T-helper 2 cell treated with Interferon-gamma antibody and Interleukin-4, amounts not matched to agents 100 ng/mL and 5 ng/mL, for 36 hours (primary cell): ENCODE measurements at regions not wholly inside any gene's neighbourhood (a gene's known extent, or its start where the extent isn't known, plus 50 kb on each side); places are given as distances from the start of the nearest gene placed in this dataset.

ENCODE experiments used
- intact Hi-C: fragments of 100-400 bp; cut with micrococcal nuclease; formaldehyde crosslinking; loops from one replicate; pipeline ENCODE4 v1.15.1; 2023

DNA sequence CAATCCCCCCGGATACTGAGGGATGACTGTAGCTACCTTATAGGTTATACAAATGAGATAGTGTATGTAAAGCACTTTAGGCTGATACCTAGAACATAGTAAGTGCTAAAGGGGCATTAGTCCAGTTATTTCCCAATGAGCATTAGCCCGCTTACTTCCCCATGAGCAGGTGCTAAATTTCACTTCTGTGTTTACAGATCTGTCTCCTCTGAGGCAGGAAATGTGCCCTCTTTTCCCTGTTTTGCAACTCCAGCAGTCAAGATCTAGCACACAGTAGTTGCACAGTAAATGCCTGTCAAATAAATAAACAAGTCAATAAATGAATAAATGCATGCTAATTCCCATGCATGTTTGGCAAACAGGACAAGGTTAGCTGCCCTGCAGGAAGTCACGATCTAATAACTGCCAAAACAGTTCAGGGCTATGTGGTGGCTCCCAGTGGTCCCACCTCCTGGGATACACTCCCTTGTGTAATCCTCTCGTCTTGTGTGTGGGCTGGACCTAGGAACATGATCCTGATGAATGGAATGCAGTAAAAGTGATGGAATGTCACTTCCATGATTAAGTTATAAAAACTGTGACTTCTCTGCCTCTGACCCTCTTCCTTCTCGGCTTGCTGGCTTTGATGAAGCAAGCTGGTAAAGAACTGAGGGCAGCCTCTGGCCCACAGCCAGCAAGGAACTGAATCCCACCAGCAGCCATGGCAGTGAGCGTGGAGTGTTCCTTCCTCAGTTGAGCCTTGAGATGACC, 459.0 kb downstream of the SOX6 start:
- intact Hi-C loops, result no loop called here

DNA sequence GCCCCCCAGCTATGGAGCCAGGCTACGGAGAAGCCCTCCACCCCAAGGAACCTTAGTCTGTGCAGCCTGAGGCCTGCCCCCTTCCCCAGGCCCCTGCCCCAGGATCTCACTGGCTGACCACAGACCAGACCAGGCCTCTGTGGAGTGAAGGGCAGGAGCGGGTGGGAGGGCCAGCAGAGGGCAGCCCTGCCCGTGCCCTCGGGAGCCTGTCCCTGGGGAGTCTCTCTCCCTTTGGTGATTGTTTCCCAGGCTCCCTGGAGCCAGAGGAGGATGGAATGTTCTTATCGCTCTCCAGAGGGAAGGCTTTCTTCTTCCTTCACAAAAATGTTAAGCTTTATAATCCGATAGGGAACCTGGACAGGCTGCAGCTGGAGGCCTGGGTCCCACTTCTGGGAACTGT, 455.3 kb downstream of the SOX6 start:
- intact Hi-C loops, result no loop called here

DNA sequence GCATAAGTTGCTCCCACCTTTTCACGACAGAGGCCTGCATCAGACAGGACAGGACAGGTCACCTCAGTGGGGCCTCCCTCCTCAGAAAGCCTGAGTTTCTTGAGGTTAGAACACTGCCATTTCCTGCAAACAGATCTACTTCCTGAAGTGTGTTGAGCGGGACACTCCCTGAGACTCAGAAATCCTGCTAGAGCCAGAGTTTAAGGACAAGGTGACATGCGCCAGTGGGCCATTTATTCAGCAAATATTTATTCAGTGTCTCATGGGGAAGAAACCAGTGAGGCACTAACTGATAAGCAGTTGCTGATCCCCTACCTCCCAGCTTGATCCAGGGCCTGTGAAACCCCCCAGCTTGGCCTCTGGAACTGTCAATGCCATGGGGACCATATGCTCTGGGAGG, 454.6 kb downstream of the SOX6 start:
- intact Hi-C loops, result no loop called here

DNA sequence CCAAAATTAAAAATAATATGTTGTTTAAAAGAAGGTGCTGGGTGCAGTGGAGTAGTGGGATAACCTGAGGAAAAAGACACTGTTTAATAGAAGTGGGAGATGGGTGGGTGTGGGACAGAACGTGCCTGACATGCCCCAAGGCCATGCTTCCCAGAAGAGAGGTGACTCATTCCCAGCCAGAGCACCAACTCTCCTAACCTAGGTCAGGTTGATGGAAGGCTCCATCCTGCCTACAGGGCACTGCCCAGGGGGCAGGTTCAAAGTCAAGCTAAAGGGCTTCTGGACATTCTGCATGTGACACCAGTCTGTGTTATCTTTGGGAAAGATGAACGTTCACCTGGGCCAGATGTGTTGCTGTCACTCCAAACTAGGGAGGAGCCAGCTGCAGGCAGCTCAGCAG, 453.1 kb downstream of the SOX6 start:
- intact Hi-C loops, result no loop called here

DNA sequence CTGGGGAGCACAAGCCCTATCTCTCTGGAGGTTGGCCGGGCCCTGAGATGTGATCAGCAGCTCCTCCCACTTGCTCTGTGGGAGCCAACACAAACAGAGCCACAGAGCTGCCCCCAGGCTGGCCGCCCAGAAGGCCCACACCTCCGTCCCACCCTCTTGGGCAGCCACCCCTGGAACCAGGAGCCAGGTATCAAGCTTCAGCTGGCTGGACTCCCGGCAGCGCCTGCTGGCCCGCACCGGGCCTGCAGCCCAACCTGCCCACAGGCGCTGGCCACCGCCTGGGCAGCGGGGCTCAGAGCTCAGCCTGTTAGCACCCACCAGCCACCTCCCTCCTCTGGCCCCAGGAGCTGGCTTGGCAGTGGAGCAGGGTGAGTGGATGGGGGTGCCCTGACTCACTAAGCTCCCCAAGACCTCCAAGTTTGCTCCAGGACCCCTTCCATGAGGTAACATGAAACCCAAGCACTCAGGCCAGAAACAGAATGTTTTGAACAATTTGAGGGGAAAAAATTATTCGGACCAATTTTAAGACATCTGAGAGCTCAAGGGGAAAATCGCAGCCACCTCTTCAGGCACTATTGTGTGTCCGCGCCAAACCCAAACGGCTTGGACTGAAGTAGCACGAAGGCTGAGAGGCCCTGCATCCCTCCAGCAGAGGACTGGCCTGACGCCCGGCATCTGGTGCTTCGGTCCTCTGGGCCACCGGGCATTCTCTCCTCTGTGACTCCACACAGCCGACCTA, 450.8 kb downstream of the SOX6 start:
- intact Hi-C loops, result no loop called here

DNA sequence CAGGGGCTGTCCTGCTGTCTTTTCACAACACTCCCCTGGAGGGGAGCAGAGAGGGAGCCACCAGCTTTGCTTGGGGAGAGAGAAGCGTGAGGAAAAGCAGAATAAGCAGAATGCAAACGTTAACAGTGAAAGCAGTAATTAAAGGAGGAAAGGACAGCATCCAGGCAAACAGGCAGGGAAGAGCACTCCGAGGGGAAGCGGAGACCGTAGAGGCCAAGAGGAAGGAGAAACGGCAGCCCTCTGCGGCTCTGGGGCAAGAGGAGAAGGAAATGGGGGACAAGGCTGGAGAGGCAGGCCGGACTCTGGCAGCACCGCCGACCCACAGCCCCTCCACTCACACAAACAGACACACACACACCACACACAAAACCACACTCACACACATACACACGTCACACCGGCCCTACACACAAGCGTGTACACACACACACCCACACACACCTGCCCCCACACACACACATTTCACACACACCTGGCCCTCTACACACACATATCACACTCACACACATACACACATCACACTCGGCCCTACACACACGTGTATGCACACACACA, 449.8 kb downstream of the SOX6 start:
- intact Hi-C loops, result no loop called here

DNA sequence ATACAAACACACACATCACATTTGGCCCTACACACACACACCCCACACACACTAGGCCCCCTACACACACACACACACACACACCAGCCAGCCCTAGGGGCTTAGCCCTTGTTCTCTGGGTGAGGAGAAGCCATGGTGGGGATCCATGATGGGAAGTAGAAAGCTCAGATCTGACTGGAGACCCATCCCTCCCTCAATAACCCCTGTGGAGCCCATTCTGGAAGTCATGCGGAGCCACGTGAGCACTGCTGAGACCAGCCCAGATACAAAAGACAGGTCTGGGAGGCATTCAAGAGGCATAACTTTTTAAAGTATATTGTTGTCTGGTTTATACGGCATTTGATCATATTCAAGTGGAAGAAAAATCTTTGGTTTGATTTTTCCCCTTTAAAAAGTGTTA, 448.5 kb downstream of the SOX6 start:
- intact Hi-C loops, result no loop called here

DNA sequence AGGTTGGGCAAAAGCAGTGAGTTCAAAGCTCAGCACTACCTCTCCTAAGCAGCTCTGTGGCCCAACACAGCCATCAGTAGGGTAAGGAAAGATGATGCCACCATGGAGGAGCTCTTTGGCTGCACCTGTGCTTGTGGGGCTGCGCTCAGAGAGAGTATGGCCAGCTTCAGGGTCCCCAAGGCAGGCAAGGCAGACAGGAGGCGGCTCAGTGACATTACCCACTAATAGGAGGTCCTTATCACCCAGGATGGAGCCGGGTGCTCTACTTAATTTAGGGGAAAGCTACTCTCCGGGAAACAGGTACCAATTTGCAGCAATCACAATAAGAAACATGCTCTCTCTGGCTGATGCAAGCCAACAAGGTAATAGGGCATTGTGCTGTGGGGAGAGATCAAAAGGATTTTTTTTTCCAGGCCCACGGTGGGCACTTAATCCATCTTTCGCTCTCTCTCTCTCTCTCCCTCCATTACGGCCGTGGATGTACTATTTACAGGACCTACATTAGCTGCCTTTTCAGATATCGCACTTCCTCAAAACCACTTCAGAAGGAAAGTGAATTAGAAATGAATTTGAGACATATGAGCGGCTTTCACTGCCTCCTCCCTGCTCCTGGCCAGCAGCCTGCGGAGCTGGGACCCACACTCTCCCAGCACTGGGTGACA, 446.3 kb downstream of the SOX6 start:
- intact Hi-C loops, result no loop called here

DNA sequence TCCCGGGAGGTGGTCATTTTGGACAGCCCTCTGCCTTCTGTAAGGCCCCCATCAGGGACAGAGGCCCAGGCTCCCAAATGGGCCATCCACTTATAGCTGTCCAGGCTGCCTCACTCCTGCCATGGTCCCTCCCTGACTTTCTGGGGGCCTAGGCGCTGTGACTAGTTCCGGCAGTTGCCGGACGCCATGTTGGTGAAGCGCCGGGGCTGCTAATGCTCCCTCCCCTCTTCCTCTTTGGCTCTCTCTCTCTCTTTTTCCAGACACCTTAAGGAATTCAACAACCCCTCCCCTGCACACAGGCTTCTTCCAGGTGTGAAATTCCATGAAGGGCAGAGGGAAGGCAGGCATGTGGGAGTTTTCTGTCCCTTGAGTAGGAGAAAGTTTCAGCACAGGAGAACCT, 445.6 kb downstream of the SOX6 start:
- intact Hi-C loops, result no loop called here

DNA sequence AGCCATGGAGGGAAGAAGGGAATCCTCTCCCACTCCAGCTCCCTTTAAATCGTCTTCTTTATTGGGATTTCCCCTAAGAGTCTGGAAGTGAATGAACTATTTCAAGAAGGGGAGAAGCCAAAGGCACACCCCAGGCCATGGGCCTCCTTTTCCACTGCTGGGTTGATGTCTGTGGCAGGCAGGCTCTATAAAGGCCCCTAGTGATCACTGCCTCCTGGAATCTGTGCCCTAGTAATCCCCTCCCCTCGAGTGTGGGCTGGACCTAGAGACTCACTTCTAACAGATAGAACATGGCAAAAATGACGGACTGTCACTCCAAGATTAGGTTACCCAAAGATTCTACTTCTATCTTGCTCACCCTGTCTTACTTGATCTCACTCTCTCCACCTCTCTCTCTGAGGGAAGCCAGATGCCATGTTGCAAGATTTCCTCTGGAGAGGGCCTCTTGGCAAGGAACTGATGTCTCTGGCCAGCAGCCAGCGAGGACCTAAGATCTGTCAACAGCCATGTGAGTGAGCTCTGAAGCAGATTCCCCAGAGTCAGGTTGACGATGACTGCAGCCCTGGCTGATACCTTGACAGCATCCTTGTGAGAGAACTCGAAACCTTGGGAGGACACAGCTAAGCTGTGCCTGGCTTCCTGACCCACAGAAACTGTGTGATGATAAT, 444.8 kb downstream of the SOX6 start:
- intact Hi-C loops, result no loop called here

DNA sequence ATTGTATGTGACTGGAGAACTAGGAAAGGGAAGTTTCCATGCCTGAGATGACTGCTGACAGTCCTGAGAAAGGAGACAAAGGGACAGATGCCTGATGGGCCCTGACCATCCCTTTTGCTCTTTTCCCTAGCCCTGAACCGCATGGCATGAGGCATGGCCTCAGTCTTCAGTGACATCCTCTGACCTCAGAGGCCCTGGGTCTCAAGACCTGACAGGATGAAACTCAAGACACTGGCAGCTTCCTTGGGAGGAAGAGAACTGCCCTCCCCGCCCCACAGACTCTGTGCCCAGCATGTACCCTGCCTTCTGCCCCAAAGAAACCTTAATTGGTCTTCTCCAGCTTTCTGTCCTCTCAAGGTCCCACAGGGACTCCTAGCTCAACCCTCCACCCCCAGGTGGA, 444.1 kb downstream of the SOX6 start:
- intact Hi-C loops, result no loop called here

DNA sequence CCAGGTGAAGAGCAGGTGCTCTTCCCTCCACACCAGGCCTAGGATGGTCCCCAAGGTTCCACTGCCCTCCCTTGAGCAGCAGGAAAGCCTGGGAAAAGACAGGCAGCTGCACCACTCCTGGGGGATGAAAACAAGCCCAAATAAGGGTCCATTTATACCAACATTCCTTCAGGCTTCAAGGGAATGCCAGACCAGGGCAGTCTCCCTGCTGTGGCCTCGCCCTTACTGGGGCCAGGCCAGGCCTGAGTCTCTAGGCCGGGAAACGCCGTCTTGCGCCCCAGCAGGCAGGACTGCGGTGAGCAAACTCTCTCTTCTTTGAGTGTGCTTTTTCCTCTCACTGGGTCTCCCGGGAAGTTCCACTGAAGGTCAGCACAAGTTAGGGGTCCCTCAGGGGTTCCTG, 443.5 kb downstream of the SOX6 start:
- intact Hi-C loops, result no loop called here

DNA sequence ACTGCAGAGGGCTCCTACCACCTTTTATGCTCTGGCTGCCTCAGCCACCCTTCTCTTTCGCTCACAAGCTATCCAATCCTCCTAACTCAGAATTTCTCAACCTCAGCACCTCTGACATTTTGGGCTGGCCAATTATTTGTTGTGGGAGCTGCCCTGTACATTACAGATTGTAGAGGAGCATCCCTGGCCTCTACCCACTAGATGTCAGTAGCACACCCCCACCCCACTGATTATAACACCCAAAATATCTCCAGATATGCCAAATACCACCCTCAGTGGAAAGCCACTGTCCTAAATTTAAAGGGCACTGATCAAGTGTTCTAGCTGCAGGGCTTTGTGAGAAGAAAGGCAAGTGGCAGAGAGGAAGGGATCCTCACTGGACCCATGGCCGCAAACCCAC, 443.1 kb downstream of the SOX6 start:
- intact Hi-C loops, result no loop called here
